Keratinocyte (primary cell): ENCODE measurements at regions not wholly inside any gene's neighbourhood (a gene's known extent, or its start where the extent isn't known, plus 50 kb on each side); places are given as distances from the start of the nearest gene placed in this dataset.

Source experiments
- DNase-seq: peaks from one replicate; pipeline ENCODE4 v3.0.0-alpha.2; 2011; ENCODE audit warnings: low read depth, missing footprints, low spot score
- FAIRE-seq: peaks from 2 replicates; lab custom pipeline; 2011; peaks lifted over from hg19 to GRCh38; lab: Jason Lieb, UNC
- H2AFZ ChIP-seq: 2 replicates; pipeline ENCODE4 v1.6.0; 2012; ENCODE audit warnings: low read length, control low read depth, inconsistent platforms; ENCODE audit not compliant: control insufficient read depth
- H3K27ac ChIP-seq: 2 replicates; pipeline ENCODE4 v1.5.1; 2011; ENCODE audit warnings: low read length; ENCODE audit not compliant: control insufficient read depth, insufficient read depth
- H3K27me3 ChIP-seq: 3 replicates; pipeline ENCODE4 v1.6.0; 2011; ENCODE audit warnings: low read length; ENCODE audit not compliant: control insufficient read depth, insufficient read depth; ENCODE audit errors: extremely low read depth
- H3K36me3 ChIP-seq, 2 experiments: 2 replicates in 1 of 2; 3 replicates in 1 of 2; pipeline ENCODE4 v1.5.1; 2011; ENCODE audit warnings: low read length in 2 of 2, mild to moderate bottlenecking in 1 of 2; ENCODE audit not compliant: control insufficient read depth in 2 of 2, insufficient read depth in 2 of 2; ENCODE audit errors: extremely low read depth in 1 of 2
- H3K4me1 ChIP-seq: 3 replicates; pipeline ENCODE4 v1.5.1; 2011; ENCODE audit warnings: low read length; ENCODE audit not compliant: control insufficient read depth, insufficient read depth; ENCODE audit errors: extremely low read depth
- H3K4me2 ChIP-seq: 3 replicates; pipeline ENCODE4 v1.6.0; 2011; ENCODE audit warnings: low read depth, low read length; ENCODE audit not compliant: control insufficient read depth, insufficient read depth; ENCODE audit errors: extremely low read depth
- H3K4me3 ChIP-seq, 3 experiments: fragments of 200-600 bp in 1 of 3; sonication (generic) in 1 of 3; 2 replicates in 2 of 3; 3 replicates in 1 of 3; pipeline ENCODE4 v1.5.1; 2011 to 2016; ENCODE audit warnings: low read length in 3 of 3, mild to moderate bottlenecking in 3 of 3, control low read depth in 2 of 3, inconsistent platforms in 1 of 3, low read depth in 1 of 3, mixed read lengths in 1 of 3, mixed run types in 1 of 3, moderate library complexity in 1 of 3; ENCODE audit not compliant: control insufficient read depth in 2 of 3, insufficient read depth in 2 of 3; ENCODE audit errors: extremely low read depth in 1 of 3
- H3K79me2 ChIP-seq: 2 replicates; pipeline ENCODE4 v1.6.0; 2012; ENCODE audit warnings: low read length; ENCODE audit not compliant: control insufficient read depth, insufficient read depth
- H3K9ac ChIP-seq: 3 replicates; pipeline ENCODE4 v1.6.0; 2011; ENCODE audit warnings: low read length; ENCODE audit not compliant: control insufficient read depth, insufficient read depth; ENCODE audit errors: extremely low read depth
- H3K9me1 ChIP-seq: 3 replicates; pipeline ENCODE4 v1.6.0; 2011; ENCODE audit warnings: low read length; ENCODE audit not compliant: control insufficient read depth, insufficient read depth; ENCODE audit errors: extremely low read depth
- H3K9me3 ChIP-seq: 2 replicates; pipeline ENCODE4 v1.5.1; 2012; ENCODE audit warnings: low read depth, low read length; ENCODE audit not compliant: control insufficient read depth
- H4K20me1 ChIP-seq: 3 replicates; pipeline ENCODE4 v1.6.0; 2011; ENCODE audit warnings: low read length; ENCODE audit not compliant: control insufficient read depth, insufficient read depth; ENCODE audit errors: extremely low read depth
- EZH2 ChIP-seq: IDR thresholded peaks from one replicate; pipeline ENCODE4 v1.6.1; 2012; ENCODE audit warnings: inconsistent platforms, mild to moderate bottlenecking, low read length, moderate library complexity
- dilution Hi-C: fragments of 300-500 bp; cut with MboI; formaldehyde crosslinking; loops from one replicate; pipeline ENCODE4 v1.7.0; 2020; ENCODE audit warnings: low sequenced_read_pairs; ENCODE audit not compliant: extremely low pct_ligation_motif_present
- TF ChIP-seq, protein P1 (sequence below), 3 experiments: IDR thresholded peaks in 1 of 3; conservative IDR thresholded peaks in 1 of 3; optimal IDR thresholded peaks in 1 of 3; 2 replicates in 2 of 3; 3 replicates in 1 of 3; pipeline versions ENCODE3 to v1.5.1; 2011; ENCODE audit warnings: low read length in 3 of 3, mild to moderate bottlenecking in 3 of 3, moderate library complexity in 2 of 3, control low read depth in 1 of 3, inconsistent platforms in 1 of 3; ENCODE audit not compliant: insufficient read depth in 2 of 3; ENCODE audit errors: extremely low read depth in 1 of 3

DNA sequence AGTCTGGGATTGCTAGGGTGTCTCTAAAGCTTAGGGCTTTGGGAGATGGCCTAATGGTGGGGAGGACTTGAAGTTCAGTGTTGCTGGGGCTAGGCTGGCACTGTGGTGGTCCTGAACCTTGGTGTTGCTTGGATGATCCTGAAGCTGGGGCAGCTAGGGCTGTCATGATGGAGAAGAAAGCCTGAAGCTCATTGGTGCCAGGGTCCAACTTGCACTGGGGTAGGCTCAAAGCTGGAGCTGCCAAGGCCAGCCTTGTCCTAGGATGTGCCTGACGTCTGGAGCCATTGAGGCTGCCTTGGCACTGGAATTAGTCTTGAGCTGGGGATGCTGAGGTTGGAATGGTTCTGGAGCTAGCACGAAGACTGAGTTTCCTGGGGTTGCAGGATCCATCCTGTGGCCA is 61.0 kb upstream of the NLRP2B start:
- Histone ChIP-seq H3K4me2 (no peak overlapping the region), H3K4me3 (no peak overlapping the region), H3K4me1 (no peaks in the 10 kb centered on the region), H3K27ac (no peak overlapping the region), H3K27me3 (no peaks in the 10 kb centered on the region), H3K9ac (no peak overlapping the region), H3K36me3 (no peaks in the 10 kb centered on the region), H3K79me2 (no peaks in the 10 kb centered on the region), H3K9me3 (no peaks in the 10 kb centered on the region), H2AFZ (no peak overlapping the region), H3K9me1 (no peaks in the 10 kb centered on the region), H4K20me1 (no peaks in the 10 kb centered on the region)
- dilution Hi-C loops: no loop called here
- DNase-seq: no peak
- TF ChIP-seq, protein P1, sequence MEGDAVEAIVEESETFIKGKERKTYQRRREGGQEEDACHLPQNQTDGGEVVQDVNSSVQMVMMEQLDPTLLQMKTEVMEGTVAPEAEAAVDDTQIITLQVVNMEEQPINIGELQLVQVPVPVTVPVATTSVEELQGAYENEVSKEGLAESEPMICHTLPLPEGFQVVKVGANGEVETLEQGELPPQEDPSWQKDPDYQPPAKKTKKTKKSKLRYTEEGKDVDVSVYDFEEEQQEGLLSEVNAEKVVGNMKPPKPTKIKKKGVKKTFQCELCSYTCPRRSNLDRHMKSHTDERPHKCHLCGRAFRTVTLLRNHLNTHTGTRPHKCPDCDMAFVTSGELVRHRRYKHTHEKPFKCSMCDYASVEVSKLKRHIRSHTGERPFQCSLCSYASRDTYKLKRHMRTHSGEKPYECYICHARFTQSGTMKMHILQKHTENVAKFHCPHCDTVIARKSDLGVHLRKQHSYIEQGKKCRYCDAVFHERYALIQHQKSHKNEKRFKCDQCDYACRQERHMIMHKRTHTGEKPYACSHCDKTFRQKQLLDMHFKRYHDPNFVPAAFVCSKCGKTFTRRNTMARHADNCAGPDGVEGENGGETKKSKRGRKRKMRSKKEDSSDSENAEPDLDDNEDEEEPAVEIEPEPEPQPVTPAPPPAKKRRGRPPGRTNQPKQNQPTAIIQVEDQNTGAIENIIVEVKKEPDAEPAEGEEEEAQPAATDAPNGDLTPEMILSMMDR (optimal IDR thresholded peaks at IDR 0.05 in 1 of 3, IDR thresholded peaks at IDR 0.05 in 1 of 3, conservative IDR thresholded peaks at IDR 0.05 in 1 of 3; ENCODE audit: extremely low read depth in 1 of 3, insufficient read depth in 2 of 3, low read length in 3 of 3): no peak
- TF ChIP-seq EZH2: no peak
- no peak for FAIRE-seq

DNA sequence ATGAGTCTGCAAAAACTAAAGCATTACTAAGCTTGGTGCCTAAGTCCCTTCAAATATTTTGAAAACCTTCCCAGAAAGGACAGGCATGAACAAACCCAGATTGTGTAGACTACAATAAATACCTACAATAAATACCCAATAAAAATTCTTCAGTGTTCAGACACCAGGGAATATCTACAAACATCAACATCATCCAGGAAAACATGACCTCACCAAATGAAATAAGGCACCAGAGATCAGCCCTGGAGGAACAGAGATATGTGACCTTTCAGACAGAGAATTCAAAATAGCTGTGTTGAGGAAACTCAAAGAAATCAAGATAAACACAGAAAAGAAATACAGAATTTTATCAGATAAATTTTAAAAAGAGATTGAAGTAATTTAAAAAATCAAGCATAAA is 57.8 kb upstream of the NLRP2B start:
- Histone ChIP-seq H3K36me3 (no peaks in the 10 kb centered on the region), H3K9me3 (no peaks in the 10 kb centered on the region), H2AFZ (no peak overlapping the region), H3K27me3 (no peaks in the 10 kb centered on the region), H3K4me3 (no peak overlapping the region), H3K9me1 (no peaks in the 10 kb centered on the region), H3K4me1 (no peaks in the 10 kb centered on the region), H3K9ac (no peak overlapping the region), H3K79me2 (no peaks in the 10 kb centered on the region), H3K27ac (no peak overlapping the region), H4K20me1 (no peaks in the 10 kb centered on the region), H3K4me2 (no peak overlapping the region)
- dilution Hi-C loops: no loop called here
- no peak for TF ChIP-seq EZH2
- TF ChIP-seq, protein P1 (optimal IDR thresholded peaks at IDR 0.05 in 1 of 3, IDR thresholded peaks at IDR 0.05 in 1 of 3, conservative IDR thresholded peaks at IDR 0.05 in 1 of 3; ENCODE audit: extremely low read depth in 1 of 3, insufficient read depth in 2 of 3, low read length in 3 of 3): no peak
- DNase-seq (no peak), FAIRE-seq (no peak)
